Lower leg skin (tissue), 4 donors: ENCODE measurements at regions not wholly inside any gene's neighbourhood (a gene's known extent, or its start where the extent isn't known, plus 50 kb on each side); places are given as distances from the start of the nearest gene placed in this dataset.
A peak's percentile ranks its signal among the peaks of the same experiment; 100 is the strongest.

Experiments
- DNase-seq, 2 donors: peaks; one replicate each; pipeline ENCODE4 v3.0.0-alpha.2; 2019; ENCODE audit warnings: low spot score in 2 of 2
- H3K4me3 ChIP-seq: fragments of 200-600 bp; sonication (generic); 2 replicates; pipeline ENCODE4 v1.5.1; 2017; ENCODE audit warnings: mild to moderate bottlenecking, low read depth; ENCODE audit not compliant: poor library complexity, severe bottlenecking
- POLR2A ChIP-seq, 2 donors: fragments of 450-650 bp; IDR thresholded peaks; one replicate each; pipeline ENCODE4 v1.6.1; 2016 to 2017; ENCODE audit warnings: antibody characterized with exemption in 2 of 2, mild to moderate bottlenecking in 1 of 2, moderate library complexity in 1 of 2
- WGBS, 2 donors: methylation state at CpG; one replicate each; pipeline ENCODE4 v1.1.5; 2018; 5-methylcytosine and 5-hydroxymethylcytosine counted together
- intact Hi-C: fragments of 100-400 bp; cut with DNase I; formaldehyde crosslinking; loops from one replicate; pipeline ENCODE4 v1.15.0; 2023; ENCODE audit warnings: low total_unique reads
- TF ChIP-seq, protein P1 (sequence below), 3 donors: fragments of 450-650 bp; IDR thresholded peaks; one replicate each; pipeline ENCODE4 v1.5.1; 2016; ENCODE audit warnings: antibody characterized with exemption in 3 of 3, mild to moderate bottlenecking in 3 of 3, moderate library complexity in 2 of 3

DNA sequence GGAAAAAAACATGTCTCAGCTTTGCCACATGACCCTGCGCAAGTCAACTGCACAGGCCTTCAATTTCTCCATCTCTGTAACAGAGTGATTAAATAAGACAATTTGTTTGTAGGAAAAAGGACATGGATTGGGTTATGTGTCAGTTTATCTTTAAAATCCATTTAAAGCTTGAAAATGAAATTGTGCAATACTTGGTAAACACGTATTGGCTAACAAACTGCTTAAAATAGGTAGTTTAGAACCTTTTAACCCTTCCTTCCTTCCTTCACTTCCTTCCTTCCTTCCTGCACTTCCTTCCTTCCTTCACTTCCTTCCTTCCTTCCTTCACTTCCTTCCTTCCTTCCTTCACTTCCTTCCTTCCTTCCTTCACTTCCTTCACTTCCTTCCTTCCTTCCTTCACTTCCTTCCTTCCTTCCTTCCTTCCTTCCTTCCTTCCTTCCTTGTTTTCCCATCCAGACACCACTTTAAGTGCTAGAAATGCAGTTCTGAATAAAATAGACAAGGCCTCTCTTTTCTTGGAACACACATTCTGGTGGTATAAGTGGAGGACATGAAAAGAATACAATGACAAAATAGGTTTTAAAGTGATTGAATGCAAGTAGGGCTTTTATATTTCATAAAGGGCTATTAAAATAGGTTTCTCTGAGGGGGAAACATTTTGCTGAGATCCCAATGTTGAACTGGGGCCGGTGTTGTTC lies 130.2 kb upstream of the TP63 start:
- no peak overlapping the region for H3K4me3 ChIP-seq
- no peak for TF ChIP-seq POLR2A (IDR thresholded peaks at IDR 0.05)
- TF ChIP-seq, protein P1, sequence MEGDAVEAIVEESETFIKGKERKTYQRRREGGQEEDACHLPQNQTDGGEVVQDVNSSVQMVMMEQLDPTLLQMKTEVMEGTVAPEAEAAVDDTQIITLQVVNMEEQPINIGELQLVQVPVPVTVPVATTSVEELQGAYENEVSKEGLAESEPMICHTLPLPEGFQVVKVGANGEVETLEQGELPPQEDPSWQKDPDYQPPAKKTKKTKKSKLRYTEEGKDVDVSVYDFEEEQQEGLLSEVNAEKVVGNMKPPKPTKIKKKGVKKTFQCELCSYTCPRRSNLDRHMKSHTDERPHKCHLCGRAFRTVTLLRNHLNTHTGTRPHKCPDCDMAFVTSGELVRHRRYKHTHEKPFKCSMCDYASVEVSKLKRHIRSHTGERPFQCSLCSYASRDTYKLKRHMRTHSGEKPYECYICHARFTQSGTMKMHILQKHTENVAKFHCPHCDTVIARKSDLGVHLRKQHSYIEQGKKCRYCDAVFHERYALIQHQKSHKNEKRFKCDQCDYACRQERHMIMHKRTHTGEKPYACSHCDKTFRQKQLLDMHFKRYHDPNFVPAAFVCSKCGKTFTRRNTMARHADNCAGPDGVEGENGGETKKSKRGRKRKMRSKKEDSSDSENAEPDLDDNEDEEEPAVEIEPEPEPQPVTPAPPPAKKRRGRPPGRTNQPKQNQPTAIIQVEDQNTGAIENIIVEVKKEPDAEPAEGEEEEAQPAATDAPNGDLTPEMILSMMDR (IDR thresholded peaks at IDR 0.05), result no peak
- intact Hi-C loops, result no loop called here
- WGBS, 2 donors, result 57 to 61% methylated on average over 3 of the region's 3 CpGs
- DNase-seq, result no peak

DNA sequence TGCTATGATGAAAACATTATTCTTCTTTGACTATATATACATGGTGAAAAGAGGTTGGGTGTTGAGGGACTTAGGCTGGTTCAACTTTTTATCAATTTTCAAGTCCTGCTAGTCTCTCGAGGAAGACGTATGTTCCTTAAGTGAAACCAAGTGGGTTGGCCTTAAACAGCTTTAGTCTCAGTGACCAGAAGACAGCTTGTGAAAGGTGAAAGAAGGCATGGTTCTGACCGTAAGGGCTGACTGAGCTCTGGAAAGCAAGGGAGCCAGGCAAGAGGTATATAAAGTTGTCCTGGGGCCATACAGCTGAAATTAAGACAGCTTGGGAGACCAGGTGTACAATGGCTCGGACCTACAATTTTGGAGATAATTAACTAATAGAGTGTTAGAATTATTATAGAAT lies 128.9 kb upstream of the TP63 start:
- TF ChIP-seq, protein P1 (IDR thresholded peaks at IDR 0.05), result no peak
- TF ChIP-seq POLR2A (IDR thresholded peaks at IDR 0.05), result no peak
- intact Hi-C loops, result no loop called here
- H3K4me3 ChIP-seq, result no peak overlapping the region
- 88 to 93% methylated on average over 4 of the region's 4 CpGs for WGBS, 2 donors
- DNase-seq, result no peak

DNA sequence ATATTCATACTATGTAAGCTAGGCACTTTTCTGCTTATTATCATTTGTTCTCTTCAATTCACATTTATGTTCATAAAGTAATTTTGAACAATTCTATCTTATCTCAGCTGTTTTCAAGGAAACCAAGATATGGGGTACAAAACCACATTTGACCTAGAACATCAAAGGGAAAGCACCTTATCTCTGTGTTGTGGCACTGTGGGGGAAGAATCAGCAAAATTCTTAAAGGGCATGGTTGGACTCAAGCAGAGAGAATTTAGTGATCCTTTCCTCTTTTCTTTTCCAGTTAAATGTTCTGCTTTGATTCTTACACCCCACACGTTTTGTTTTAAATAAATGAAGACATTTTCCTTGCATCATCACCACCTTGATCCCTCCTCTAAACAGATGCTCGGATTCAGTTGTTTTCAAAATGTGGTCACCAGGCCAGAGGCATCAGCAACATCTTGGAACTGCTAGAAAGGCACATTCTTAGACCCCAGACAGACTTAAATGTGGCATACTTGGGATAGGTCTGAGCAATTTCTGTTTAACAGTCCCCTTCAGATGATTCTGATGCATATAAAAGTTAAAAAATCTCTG lies 128.4 kb upstream of the TP63 start:
- no peak for DNase-seq
- TF ChIP-seq, protein P1 (IDR thresholded peaks at IDR 0.05), result no peak
- no peak for TF ChIP-seq POLR2A (IDR thresholded peaks at IDR 0.05)
- intact Hi-C loops, result no loop called here
- no peak overlapping the region for H3K4me3 ChIP-seq
- WGBS, 2 donors, result 65 to 78% methylated on average over 2 of the region's 2 CpGs

DNA sequence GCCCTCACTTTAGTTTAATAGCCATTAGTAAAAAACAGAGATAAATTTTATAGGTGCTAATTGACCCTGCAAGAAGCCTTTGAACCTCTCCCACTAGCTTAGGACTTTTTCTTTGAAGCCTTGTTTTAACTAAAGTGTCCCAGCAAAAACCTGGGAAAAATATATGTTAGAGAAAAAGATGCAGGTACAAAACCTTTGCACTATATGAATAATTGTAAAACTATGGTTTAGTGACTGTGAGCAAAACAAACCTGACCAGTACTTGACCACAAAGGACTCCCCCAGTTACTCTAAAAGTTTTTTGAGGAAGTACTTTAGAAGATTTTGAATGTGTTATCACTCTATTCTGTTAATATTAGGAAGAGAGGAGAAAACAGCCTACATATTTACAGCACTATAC lies 123.3 kb upstream of the TP63 start:
- intact Hi-C loops, result no loop called here
- TF ChIP-seq, protein P1 (IDR thresholded peaks at IDR 0.05), result no peak
- no peak for TF ChIP-seq POLR2A (IDR thresholded peaks at IDR 0.05)
- H3K4me3 ChIP-seq, result no peak overlapping the region
- no peak for DNase-seq

DNA sequence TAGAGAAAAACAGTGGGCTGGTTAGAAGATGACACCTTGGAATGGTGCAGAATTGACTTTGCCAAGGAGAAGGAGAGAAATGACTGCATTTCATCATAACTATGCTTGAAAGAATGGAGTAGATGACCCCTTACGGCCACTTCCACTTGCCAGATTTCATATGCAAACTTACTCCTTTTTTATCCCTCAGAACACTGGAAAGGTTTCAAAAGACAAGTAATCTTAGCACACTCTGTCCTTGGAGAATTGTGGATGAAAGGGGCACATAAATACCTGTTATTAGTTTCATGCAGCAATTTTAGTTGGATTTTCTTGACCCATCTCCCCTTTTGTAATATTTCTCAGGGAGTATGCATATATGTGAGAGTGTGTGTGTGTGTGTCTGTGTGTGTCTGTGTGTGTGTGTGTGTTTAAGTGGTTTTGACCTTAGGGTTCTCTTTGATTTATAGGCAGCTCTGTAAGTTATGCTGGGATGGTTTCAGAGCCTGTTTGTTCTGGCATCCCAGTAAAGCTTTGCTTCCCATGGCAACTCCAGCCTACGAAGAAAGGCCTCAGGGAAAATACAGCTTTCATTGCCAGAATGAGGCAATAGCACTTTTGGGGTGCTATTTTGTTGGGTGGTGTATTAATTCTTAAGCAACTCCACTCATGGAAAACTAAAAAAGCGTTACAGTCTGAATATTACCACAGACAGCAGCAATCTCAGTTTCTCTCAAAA lies 122.2 kb upstream of the TP63 start:
- intact Hi-C loops, result no loop called here
- no peak overlapping the region for H3K4me3 ChIP-seq
- DNase-seq, result peak in 1 of 2 donors; percentile 40
- TF ChIP-seq POLR2A (IDR thresholded peaks at IDR 0.05), result no peak
- TF ChIP-seq, protein P1 (IDR thresholded peaks at IDR 0.05), result no peak
- 27 to 41% methylated on average over 3 of the region's 3 CpGs for WGBS, 2 donors
